GM10266 (cell line): ENCODE measurements at regions not wholly inside any gene's neighbourhood (a gene's known extent, or its start where the extent isn't known, plus 50 kb on each side); places are given as distances from the start of the nearest gene placed in this dataset.

ENCODE experiments used
- DNase-seq: peaks from one replicate; pipeline ENCODE4 v3.0.0; 2012; ENCODE audit errors: extremely low spot score
- TF ChIP-seq, protein P1 (sequence below): IDR thresholded peaks from 2 replicates; pipeline ENCODE4 v1.5.1; 2012; ENCODE audit warnings: mild to moderate bottlenecking, low read depth; ENCODE audit not compliant: control insufficient read depth, insufficient read depth; ENCODE audit errors: missing control alignments

DNA sequence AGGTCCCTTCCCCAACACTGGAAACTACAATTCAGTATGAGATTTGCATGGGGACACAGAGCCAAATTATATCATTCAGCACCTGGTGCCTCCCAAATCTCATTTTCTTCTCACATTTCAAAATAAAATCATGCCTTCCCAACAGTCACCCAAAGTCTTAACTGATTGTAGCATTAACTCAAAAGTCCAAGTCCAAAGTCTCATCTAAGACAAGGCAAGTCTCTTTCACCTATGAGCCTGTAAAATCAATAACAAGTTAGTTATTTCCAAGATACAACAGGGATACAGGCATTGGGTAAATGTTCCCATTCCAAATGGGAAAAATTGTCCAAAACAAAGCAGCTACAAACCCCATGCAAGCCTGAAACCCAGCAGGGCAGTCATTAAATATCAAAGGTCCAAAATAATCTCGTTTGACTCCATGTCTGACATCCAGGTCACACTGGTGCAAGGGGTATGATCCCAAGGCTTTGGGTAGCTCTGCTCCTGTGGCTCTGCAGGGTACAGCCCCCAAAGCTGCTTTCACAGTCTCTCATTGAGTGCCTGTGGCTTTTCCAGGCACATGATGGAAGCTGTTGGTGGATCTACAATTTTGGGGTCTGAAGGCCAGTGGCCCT, 1370.1 kb upstream of the DDX18 start:
- DNase-seq, result no peak
- TF ChIP-seq, protein P1, sequence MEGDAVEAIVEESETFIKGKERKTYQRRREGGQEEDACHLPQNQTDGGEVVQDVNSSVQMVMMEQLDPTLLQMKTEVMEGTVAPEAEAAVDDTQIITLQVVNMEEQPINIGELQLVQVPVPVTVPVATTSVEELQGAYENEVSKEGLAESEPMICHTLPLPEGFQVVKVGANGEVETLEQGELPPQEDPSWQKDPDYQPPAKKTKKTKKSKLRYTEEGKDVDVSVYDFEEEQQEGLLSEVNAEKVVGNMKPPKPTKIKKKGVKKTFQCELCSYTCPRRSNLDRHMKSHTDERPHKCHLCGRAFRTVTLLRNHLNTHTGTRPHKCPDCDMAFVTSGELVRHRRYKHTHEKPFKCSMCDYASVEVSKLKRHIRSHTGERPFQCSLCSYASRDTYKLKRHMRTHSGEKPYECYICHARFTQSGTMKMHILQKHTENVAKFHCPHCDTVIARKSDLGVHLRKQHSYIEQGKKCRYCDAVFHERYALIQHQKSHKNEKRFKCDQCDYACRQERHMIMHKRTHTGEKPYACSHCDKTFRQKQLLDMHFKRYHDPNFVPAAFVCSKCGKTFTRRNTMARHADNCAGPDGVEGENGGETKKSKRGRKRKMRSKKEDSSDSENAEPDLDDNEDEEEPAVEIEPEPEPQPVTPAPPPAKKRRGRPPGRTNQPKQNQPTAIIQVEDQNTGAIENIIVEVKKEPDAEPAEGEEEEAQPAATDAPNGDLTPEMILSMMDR, result no peak

- no peak for DNase-seq
- TF ChIP-seq, protein P1, result no peak
Measured at GRCh38 chr2:116450990-116451389, 1363.5 kb upstream of the DDX18 start.

GRCh38 chr2:116452651-116453050, 1361.8 kb upstream of the DDX18 start:
- TF ChIP-seq, protein P1, result no peak
- no peak for DNase-seq

- DNase-seq, result no peak
- TF ChIP-seq, protein P1, result no peak
Measured at GRCh38 chr2:116456429-116456828, 1358.1 kb upstream of the DDX18 start.

DNA sequence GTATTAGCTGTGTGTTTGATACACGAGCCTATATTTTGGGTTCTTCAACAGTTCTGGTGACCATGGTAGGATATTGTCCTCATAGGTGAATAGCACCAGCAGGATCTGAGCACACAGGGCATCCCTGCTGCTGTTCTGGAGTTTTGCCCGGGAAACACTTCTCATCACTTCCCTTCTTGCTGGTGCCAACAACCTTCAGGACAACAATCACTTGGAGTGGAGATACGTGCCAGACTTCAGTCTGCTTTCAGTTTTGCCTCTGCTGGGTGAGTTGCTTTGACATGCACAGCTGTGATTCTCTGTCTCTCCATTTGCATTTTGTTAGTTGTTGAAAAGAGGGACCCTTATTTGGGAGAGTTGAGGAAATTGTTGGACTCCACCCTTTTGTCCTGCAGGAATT, 1347.2 kb upstream of the DDX18 start:
- TF ChIP-seq, protein P1, result no peak
- DNase-seq, result no peak

- TF ChIP-seq, protein P1, result no peak
- no peak for DNase-seq
Measured at GRCh38 chr2:116477229-116477628, 1337.3 kb upstream of the DDX18 start.

DNA sequence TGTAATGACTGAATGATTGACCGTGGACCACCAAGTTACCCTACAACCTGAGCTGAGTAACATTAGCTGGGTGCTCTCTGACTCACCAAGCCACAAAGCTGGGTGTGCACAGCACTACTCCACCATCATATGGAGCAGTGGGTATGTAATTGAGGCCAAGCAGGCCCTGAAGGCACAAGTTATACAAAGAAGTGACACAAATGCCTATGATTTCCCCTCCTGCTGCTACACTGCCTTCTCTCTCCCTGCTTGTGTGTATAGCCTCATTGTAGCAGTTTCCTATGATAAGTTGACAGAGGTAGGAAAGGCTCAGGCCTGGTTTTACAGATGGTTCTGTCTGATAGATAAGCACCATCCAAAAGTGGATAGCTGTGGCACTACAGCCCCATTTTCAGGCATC, 1327.2 kb upstream of the DDX18 start:
- no peak for DNase-seq

More for the DNA sequence above, 1327.2 kb upstream of the DDX18 start:
- TF ChIP-seq, protein P1, result no peak
